ENCODE measurements at regions not wholly inside any gene's neighbourhood (a gene's known extent, or its start where the extent isn't known, plus 50 kb on each side); places are given as distances from the start of the nearest gene placed in this dataset.

- TF ChIP-seq GATA2 (IDR thresholded peaks at IDR 0.05; ENCODE audit: low read depth, low read length), result no peak
- TF ChIP-seq GATA3 (IDR thresholded peaks at IDR 0.05; ENCODE audit: low read depth, low read length), result no peak
Measured at GRCh38 chr4:28296239-28296638, 1435.6 kb downstream of the STIM2 start.

Data from SH-SY5Y (cell line).